ENCODE measurements at regions not wholly inside any gene's neighbourhood (a gene's known extent, or its start where the extent isn't known, plus 50 kb on each side); places are given as distances from the start of the nearest gene placed in this dataset.

DNA sequence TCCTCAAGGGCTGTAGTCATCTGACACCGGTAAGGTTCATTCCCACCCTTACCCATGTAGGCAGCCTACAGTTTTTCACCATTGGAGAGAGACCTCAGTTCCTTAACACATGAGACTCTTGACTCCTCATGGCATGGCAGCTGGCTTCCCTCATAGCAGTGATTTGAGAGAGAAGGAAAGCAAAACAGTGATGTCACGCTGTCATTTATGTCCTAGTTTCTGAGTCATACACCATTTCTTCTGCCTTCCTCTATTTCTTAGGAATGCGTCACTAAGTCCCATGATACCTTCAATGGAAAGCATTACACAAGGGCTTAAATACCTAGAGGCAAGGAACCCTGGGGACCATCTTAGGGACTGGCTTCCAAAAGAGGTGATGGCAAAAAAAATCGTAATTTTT lies 226.1 kb downstream of the SPCS3 start:
- Mint-ChIP-seq H3K4me3 (no peak overlapping the region), H3K36me3 (ENCODE audit: low read depth) (no peaks in the 10 kb centered on the region), H3K27ac (no peak overlapping the region), H3K4me1 (no peaks in the 10 kb centered on the region), H3K9me3 (no peaks in the 10 kb centered on the region), H3K27me3 (no peaks in the 10 kb centered on the region)
- ChIA-PET CTCF (no interaction called here), POLR2A (no interaction called here)
- DNase-seq, result no peak

- Mint-ChIP-seq H3K27me3 (no peaks in the 10 kb centered on the region), H3K4me1 (no peaks in the 10 kb centered on the region), H3K36me3 (ENCODE audit: low read depth) (no peaks in the 10 kb centered on the region), H3K4me3 (no peak overlapping the region), H3K27ac (no peak overlapping the region), H3K9me3 (no peaks in the 10 kb centered on the region)
- POLR2A ChIA-PET, result no interaction called here
- CTCF ChIA-PET, result no interaction called here
- DNase-seq, result no peak
These were observed 227.2 kb downstream of the SPCS3 start for GRCh38 chr4:176546975-176547374.

- DNase-seq, result no peak
- ChIA-PET POLR2A (no interaction called here), CTCF (no interaction called here)
- no peaks in the 10 kb centered on the region for H3K36me3 Mint-ChIP-seq (ENCODE audit: low read depth)
- H3K9me3 Mint-ChIP-seq, result no peaks in the 10 kb centered on the region
- H3K4me1 Mint-ChIP-seq, result no peaks in the 10 kb centered on the region
- H3K27me3 Mint-ChIP-seq, result no peaks in the 10 kb centered on the region
- H3K27ac Mint-ChIP-seq, result no peak overlapping the region
- H3K4me3 Mint-ChIP-seq, result no peak overlapping the region
These were observed 228.8 kb downstream of the SPCS3 start for GRCh38 chr4:176548571-176548970.

DNA sequence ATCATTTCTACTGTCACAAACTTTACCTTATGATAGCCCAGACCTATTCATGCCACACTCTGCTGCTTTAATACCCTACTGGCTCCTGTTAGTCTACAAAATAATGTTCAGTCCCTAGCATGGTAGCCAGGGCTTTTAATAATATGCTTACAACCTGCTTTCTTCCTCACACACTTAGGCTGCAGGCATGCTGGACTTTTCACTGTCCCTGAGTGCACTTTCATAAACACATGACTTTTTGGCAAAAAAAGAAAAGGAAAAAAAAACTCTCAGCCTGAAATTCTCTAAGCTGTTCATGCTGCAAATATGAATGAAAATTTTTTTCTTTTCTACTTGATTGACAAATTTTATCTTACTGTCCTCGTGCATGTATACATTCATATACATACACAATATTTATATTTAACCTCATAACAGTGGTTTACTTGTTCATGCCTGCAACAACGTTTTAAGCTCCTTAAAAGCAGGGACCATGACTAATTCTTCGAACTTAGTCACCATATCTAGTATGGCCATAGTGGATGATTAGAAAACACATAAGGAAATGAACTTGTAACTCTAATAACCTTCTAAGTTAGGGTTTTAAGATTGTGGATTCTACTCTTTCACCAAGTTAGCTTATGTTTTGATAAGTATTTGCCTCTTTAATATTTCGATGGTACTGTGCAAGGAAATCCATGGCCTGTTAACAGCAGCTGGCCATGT lies 229.5 kb downstream of the SPCS3 start:
- Mint-ChIP-seq H3K9me3 (no peaks in the 10 kb centered on the region), H3K27me3 (no peaks in the 10 kb centered on the region), H3K36me3 (ENCODE audit: low read depth) (no peaks in the 10 kb centered on the region), H3K27ac (no peak overlapping the region), H3K4me1 (no peaks in the 10 kb centered on the region), H3K4me3 (no peak overlapping the region)
- ChIA-PET CTCF (no interaction called here), POLR2A (no interaction called here)
- no peak for DNase-seq

- ChIA-PET POLR2A (no interaction called here), CTCF (no interaction called here)
- Mint-ChIP-seq H3K4me1 (no peaks in the 10 kb centered on the region), H3K27me3 (no peaks in the 10 kb centered on the region), H3K27ac (no peak overlapping the region), H3K36me3 (ENCODE audit: low read depth) (no peaks in the 10 kb centered on the region), H3K4me3 (no peak overlapping the region), H3K9me3 (no peaks in the 10 kb centered on the region)
- DNase-seq, result no peak
These were observed 234.1 kb downstream of the VEGFC start for GRCh38 chr4:176558661-176559060.

DNA sequence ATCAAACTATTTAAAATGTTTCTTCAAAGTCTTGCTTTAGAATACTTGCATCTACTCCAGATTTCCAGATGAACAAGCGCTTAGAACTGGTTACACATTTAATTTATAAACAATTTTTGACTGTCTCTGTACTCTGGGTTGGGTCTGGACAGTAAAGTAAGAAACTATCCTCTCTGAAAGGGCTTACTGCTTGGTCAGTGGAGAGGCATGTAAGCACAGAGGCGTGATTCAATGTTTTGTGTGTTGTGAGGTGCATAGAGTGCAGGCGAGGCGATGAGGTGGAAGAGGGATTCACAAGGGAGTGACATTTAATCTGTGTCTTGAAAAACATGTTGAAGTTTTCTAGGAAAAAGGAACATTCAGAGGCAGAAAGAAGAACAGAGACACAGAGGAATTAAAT lies 231.4 kb downstream of the VEGFC start:
- no peak overlapping the region for H3K4me3 Mint-ChIP-seq
- no peaks in the 10 kb centered on the region for H3K9me3 Mint-ChIP-seq
- no peaks in the 10 kb centered on the region for H3K36me3 Mint-ChIP-seq (ENCODE audit: low read depth)
- ChIA-PET CTCF (no interaction called here), POLR2A (no interaction called here)
- no peak overlapping the region for H3K27ac Mint-ChIP-seq
- no peaks in the 10 kb centered on the region for H3K4me1 Mint-ChIP-seq
- no peak for DNase-seq
- H3K27me3 Mint-ChIP-seq, result no peaks in the 10 kb centered on the region

DNA sequence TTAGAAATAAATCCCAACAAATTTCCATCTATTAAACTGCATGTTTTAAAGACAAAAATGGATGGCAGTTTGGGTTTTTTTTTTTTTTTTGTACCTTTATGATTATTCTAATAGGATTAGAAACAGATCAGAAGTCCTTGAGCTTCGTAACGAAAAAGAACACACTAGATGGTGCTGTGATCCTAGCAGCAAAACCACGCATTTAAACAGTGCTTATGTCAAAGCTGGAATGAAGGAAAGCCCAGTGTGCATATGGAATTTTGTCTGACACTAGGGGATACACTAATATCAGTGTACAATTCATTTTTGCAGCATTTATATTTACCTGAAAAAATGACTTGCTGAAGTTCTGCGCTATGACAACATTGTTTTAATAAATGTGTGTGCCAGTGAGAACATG lies 229.1 kb downstream of the VEGFC start:
- H3K9me3 Mint-ChIP-seq, result no peaks in the 10 kb centered on the region
- no peaks in the 10 kb centered on the region for H3K36me3 Mint-ChIP-seq (ENCODE audit: low read depth)
- H3K4me1 Mint-ChIP-seq, result no peaks in the 10 kb centered on the region
- H3K4me3 Mint-ChIP-seq, result no peak overlapping the region
- H3K27ac Mint-ChIP-seq, result no peak overlapping the region
- H3K27me3 Mint-ChIP-seq, result no peaks in the 10 kb centered on the region
- ChIA-PET CTCF (no interaction called here), POLR2A (no interaction called here)
- DNase-seq, result no peak

GRCh38 chr4:176565049-176565448 lies 227.7 kb downstream of the VEGFC start:
- DNase-seq, result no peak
- no peaks in the 10 kb centered on the region for H3K9me3 Mint-ChIP-seq
- no peaks in the 10 kb centered on the region for H3K4me1 Mint-ChIP-seq
- H3K36me3 Mint-ChIP-seq (ENCODE audit: low read depth), result no peaks in the 10 kb centered on the region
- no peak overlapping the region for H3K27ac Mint-ChIP-seq
- POLR2A ChIA-PET, result no interaction called here
- CTCF ChIA-PET, result no interaction called here
- H3K27me3 Mint-ChIP-seq, result no peaks in the 10 kb centered on the region
- no peak overlapping the region for H3K4me3 Mint-ChIP-seq

DNA sequence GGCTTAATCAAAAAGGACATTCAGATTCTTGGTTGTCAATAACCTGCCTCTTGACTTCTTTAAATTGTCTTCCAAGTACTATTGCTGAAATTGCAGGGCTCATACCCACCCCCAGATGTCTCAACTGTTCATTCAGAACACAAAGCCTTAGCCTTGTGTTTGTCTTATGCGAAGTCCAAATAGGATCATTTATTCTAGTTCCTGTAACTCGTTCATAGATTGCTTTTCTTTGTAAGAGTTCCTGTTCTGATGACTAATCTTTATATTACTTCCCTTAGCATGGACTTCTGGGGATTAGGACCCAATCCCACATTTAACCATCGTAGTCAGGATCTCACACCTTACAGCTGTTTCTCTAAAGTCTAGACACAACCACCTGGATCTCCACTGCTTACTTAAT lies 226.0 kb downstream of the VEGFC start:
- DNase-seq, result no peak
- ChIA-PET POLR2A (no interaction called here), CTCF (no interaction called here)
- no peak overlapping the region for H3K27ac Mint-ChIP-seq
- H3K27me3 Mint-ChIP-seq, result no peaks in the 10 kb centered on the region
- no peaks in the 10 kb centered on the region for H3K9me3 Mint-ChIP-seq
- no peaks in the 10 kb centered on the region for H3K4me1 Mint-ChIP-seq
- H3K4me3 Mint-ChIP-seq, result no peak overlapping the region
- H3K36me3 Mint-ChIP-seq (ENCODE audit: low read depth), result no peaks in the 10 kb centered on the region

DNA sequence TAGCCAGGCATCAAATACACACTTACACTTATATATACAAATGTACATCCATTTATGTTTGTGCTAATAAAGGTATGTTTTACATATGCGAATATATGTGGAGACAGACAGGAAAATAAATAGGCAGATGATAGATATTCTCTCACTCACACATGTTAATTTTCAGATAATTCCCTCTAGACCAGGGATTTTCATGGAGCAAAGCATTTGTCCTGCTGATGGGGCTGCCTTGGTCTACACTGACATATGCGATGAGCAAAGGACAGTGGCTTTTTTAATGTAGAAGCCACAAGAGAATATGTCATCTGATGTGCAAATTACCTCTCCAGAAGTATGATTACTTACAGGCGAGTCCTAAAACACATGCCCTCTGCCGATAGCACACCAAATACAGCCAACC lies 224.5 kb downstream of the VEGFC start:
- ChIA-PET CTCF (no interaction called here), POLR2A (no interaction called here)
- Mint-ChIP-seq H3K27me3 (no peaks in the 10 kb centered on the region), H3K4me3 (no peak overlapping the region), H3K9me3 (no peaks in the 10 kb centered on the region), H3K36me3 (ENCODE audit: low read depth) (no peaks in the 10 kb centered on the region), H3K27ac (no peak overlapping the region), H3K4me1 (no peaks in the 10 kb centered on the region)
- DNase-seq, result no peak

DNA sequence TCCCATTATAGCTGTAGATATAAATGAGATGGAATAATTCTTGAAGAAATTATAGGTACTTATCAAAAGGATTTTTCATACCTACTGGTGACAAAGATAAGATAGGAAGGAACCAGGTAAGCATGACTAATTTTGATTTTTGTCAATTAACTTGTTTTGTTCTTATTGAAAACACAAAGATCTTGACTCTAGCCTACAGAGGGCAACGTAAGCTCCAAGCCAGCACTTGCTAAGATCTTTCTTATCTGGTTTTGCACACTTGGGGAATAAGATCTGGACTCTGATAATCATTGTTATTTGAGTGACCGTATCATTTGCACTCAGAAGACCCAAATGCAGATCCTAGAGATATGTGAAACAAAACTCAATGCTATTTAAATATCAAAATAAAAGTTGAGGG lies 223.4 kb downstream of the VEGFC start:
- no peak overlapping the region for H3K27ac Mint-ChIP-seq
- H3K4me1 Mint-ChIP-seq, result no peaks in the 10 kb centered on the region
- H3K4me3 Mint-ChIP-seq, result no peak overlapping the region
- H3K36me3 Mint-ChIP-seq (ENCODE audit: low read depth), result no peaks in the 10 kb centered on the region
- ChIA-PET POLR2A (no interaction called here), CTCF (no interaction called here)
- H3K27me3 Mint-ChIP-seq, result no peaks in the 10 kb centered on the region
- DNase-seq, result no peak
- no peaks in the 10 kb centered on the region for H3K9me3 Mint-ChIP-seq

- H3K9me3 Mint-ChIP-seq, result no peaks in the 10 kb centered on the region
- ChIA-PET POLR2A (no interaction called here), CTCF (no interaction called here)
- no peak for DNase-seq
- H3K27ac Mint-ChIP-seq, result no peak overlapping the region
- no peak overlapping the region for H3K4me3 Mint-ChIP-seq
- no peaks in the 10 kb centered on the region for H3K4me1 Mint-ChIP-seq
- no peaks in the 10 kb centered on the region for H3K36me3 Mint-ChIP-seq (ENCODE audit: low read depth)
- no peaks in the 10 kb centered on the region for H3K27me3 Mint-ChIP-seq
These were observed 221.5 kb downstream of the VEGFC start for GRCh38 chr4:176571206-176571605.

DNA sequence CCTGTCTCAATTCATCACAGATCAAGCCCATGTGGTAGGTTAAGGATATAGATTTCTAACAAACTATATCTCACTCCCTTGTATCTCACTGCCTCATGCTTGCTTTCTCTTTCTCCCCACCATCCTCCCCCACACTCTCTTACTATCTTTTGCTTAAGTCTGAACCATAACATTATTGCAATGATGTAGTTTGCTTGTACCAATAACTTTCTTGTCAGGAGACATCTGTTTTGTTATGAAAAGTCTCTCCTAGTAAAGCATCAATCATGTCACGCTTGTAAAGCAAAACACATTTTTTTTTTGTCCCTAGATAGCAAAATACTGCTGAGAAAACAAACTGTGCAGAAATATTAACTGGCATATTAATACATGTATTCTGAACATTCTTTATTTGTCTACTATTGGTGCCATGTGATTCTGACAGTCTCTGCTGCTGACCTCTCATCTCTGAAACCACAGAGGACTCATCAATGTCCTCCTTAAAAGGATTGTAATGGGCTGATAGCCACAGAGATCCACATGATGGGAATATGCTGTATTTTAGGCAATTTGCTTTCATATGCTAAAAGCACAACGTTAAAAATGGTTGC lies 217.5 kb downstream of the VEGFC start:
- Mint-ChIP-seq H3K4me3 (no peak overlapping the region), H3K27me3 (no peaks in the 10 kb centered on the region), H3K36me3 (ENCODE audit: low read depth) (no peaks in the 10 kb centered on the region), H3K4me1 (no peaks in the 10 kb centered on the region), H3K9me3 (no peaks in the 10 kb centered on the region), H3K27ac (no peak overlapping the region)
- ChIA-PET POLR2A (no interaction called here), CTCF (no interaction called here)
- no peak for DNase-seq

GRCh38 chr4:176579226-176579625 lies 213.5 kb downstream of the VEGFC start:
- no peaks in the 10 kb centered on the region for H3K4me1 Mint-ChIP-seq
- H3K27me3 Mint-ChIP-seq, result no peaks in the 10 kb centered on the region
- ChIA-PET POLR2A (no interaction called here), CTCF (no interaction called here)
- H3K4me3 Mint-ChIP-seq, result no peak overlapping the region
- no peak overlapping the region for H3K27ac Mint-ChIP-seq
- no peaks in the 10 kb centered on the region for H3K36me3 Mint-ChIP-seq (ENCODE audit: low read depth)
- no peak for DNase-seq
- H3K9me3 Mint-ChIP-seq, result no peaks in the 10 kb centered on the region

- no peaks in the 10 kb centered on the region for H3K27me3 Mint-ChIP-seq
- ChIA-PET CTCF (no interaction called here), POLR2A (no interaction called here)
- no peak for DNase-seq
- H3K4me1 Mint-ChIP-seq, result no peaks in the 10 kb centered on the region
- H3K9me3 Mint-ChIP-seq, result peaks cover 2% of the 10 kb centered on the region
- no peak overlapping the region for H3K27ac Mint-ChIP-seq
- no peaks in the 10 kb centered on the region for H3K36me3 Mint-ChIP-seq (ENCODE audit: low read depth)
- no peak overlapping the region for H3K4me3 Mint-ChIP-seq
These were observed 209.4 kb downstream of the VEGFC start for GRCh38 chr4:176583278-176583677.
